Left ventricle myocardium inferior (tissue), 1 donor: ENCODE measurements at regions not wholly inside any gene's neighbourhood (a gene's known extent, or its start where the extent isn't known, plus 50 kb on each side); places are given as distances from the start of the nearest gene placed in this dataset.

Experiments
- DNase-seq: peaks from one replicate; pipeline ENCODE4 v3.0.0-alpha.2; 2020
- H3K27ac ChIP-seq: fragments of 200-600 bp; replicated peaks from 2 replicates; pipeline ENCODE4 v1.8.0; 2021
- H3K27me3 ChIP-seq: fragments of 200-600 bp; 2 replicates; pipeline ENCODE4 v1.8.0; 2021; ENCODE audit warnings: low read depth
- H3K36me3 ChIP-seq: fragments of 200-600 bp; 2 replicates; pipeline ENCODE4 v1.8.0; 2021
- H3K4me1 ChIP-seq: fragments of 200-600 bp; 2 replicates; pipeline ENCODE4 v1.8.0; 2021
- H3K4me3 ChIP-seq: fragments of 200-600 bp; 2 replicates; pipeline ENCODE4 v1.8.0; 2021; ENCODE audit warnings: mild to moderate bottlenecking, moderate library complexity
- H3K9me3 ChIP-seq: fragments of 200-600 bp; replicated peaks from 2 replicates; pipeline ENCODE4 v1.8.0; 2021
- intact Hi-C: fragments of 100-400 bp; cut with micrococcal nuclease; formaldehyde crosslinking; loops from one replicate; pipeline ENCODE4 v1.11.0; 2022
- TF ChIP-seq, protein P1 (sequence below): fragments of 200-600 bp; IDR thresholded peaks from 2 replicates; pipeline ENCODE4 v1.8.0; 2021; ENCODE audit warnings: antibody characterized with exemption, mild to moderate bottlenecking, borderline replicate concordance
- donor health status: DM: no; HTN: yes; CAD: no; lungs with severe emphysema.

DNA sequence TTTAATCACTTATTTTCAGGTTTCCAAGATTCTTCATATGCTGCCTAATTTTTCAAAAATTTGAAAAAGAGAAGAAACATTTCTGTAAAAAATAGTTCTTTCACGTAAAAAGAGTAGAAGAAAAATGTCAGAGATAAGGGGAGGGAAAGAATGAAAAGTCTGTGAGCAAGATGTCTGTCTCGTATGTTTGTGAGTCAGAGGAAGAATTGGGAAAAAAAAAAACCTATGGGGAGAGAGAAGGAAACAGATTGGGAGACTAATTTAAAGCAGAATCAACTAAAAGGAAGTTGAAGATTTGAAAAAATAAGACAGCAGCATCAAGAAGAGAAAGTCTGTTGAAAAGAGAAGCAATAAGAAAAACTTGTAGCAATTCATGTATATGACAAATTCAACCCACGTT, 456.3 kb downstream of the HINT1 start:
- Histone ChIP-seq H3K27me3 (no peaks in the 10 kb centered on the region), H3K4me3 (no peak overlapping the region), H3K27ac (no peak overlapping the region), H3K36me3 (no peaks in the 10 kb centered on the region), H3K4me1 (no peaks in the 10 kb centered on the region), H3K9me3 (peaks cover 4% of the 10 kb centered on the region)
- no peak for DNase-seq
- intact Hi-C loops = no loop called here
- TF ChIP-seq, protein P1, sequence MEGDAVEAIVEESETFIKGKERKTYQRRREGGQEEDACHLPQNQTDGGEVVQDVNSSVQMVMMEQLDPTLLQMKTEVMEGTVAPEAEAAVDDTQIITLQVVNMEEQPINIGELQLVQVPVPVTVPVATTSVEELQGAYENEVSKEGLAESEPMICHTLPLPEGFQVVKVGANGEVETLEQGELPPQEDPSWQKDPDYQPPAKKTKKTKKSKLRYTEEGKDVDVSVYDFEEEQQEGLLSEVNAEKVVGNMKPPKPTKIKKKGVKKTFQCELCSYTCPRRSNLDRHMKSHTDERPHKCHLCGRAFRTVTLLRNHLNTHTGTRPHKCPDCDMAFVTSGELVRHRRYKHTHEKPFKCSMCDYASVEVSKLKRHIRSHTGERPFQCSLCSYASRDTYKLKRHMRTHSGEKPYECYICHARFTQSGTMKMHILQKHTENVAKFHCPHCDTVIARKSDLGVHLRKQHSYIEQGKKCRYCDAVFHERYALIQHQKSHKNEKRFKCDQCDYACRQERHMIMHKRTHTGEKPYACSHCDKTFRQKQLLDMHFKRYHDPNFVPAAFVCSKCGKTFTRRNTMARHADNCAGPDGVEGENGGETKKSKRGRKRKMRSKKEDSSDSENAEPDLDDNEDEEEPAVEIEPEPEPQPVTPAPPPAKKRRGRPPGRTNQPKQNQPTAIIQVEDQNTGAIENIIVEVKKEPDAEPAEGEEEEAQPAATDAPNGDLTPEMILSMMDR = no peak

DNA sequence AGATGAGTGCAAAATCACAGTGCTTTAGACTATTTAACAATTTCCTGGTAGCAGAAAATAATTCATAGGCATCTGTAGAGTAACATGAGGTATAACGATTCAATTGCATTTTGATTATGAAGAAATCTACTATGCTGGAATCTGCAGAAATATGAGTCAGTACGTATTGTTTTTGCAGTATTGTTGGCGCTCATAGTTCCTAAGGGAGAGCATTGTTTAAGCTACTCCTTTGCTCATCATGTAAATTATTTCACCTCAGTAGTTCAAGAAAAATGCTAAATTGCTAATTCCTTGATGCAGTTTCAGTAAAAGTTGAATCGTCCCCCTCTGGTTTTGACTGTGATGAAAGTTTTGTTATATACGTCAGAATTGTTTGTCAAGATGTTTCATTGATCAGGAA, 458.4 kb downstream of the HINT1 start:
- no peak for DNase-seq
- H3K27ac ChIP-seq = no peak overlapping the region
- no peaks in the 10 kb centered on the region for H3K4me1 ChIP-seq
- intact Hi-C loops = no loop called here
- TF ChIP-seq, protein P1 = no peak
- H3K27me3 ChIP-seq = no peaks in the 10 kb centered on the region
- H3K36me3 ChIP-seq = no peaks in the 10 kb centered on the region
- no peak overlapping the region for H3K4me3 ChIP-seq
- H3K9me3 ChIP-seq = peaks cover 4% of the 10 kb centered on the region

DNA sequence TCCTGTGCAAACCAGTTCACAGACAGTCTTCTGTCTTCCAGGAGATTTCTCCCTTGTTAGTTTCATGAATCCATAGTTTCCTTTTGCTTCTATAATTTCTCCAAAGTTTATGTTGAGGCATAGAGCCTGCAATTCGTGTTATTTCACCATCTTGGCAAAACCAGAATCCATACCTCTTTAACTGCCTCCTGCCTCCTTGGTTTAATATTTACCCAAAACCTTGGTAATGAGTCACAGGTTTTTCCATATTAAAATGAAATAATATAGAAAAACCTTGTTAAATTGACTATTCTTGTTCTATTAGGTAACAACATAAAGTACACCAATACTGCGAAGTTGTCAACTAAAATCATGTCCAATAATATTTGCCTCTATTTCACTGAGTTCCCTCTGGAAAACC, 459.7 kb downstream of the HINT1 start:
- no peaks in the 10 kb centered on the region for H3K36me3 ChIP-seq
- intact Hi-C loops = no loop called here
- no peaks in the 10 kb centered on the region for H3K4me1 ChIP-seq
- no peak for DNase-seq
- H3K27ac ChIP-seq = no peak overlapping the region
- TF ChIP-seq, protein P1 = no peak
- peaks cover 9% of the 10 kb centered on the region for H3K9me3 ChIP-seq
- no peaks in the 10 kb centered on the region for H3K27me3 ChIP-seq
- H3K4me3 ChIP-seq = no peak overlapping the region

DNA sequence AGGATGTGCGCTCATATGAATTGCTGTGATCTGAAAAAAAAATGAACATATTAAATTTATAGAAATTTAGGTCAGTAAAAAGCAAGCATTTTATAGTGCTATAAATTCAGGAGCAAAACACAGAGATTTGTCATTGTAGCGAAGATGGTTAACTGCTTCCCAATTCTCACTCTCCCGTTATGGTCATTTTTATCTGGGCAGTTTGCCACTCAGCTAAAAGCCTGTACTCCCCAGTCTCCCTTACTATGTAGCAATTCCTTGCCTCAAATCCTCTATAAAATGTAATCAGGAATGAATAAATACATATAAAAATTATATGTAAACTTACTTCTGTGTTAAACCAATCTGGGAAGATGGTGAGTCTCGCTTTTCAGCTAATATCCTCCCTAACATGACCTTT, 471.5 kb downstream of the HINT1 start:
- TF ChIP-seq, protein P1 = no peak
- Histone ChIP-seq H3K27me3 (no peaks in the 10 kb centered on the region), H3K27ac (no peak overlapping the region), H3K4me1 (no peaks in the 10 kb centered on the region), H3K9me3 (no peaks in the 10 kb centered on the region), H3K4me3 (no peak overlapping the region), H3K36me3 (no peaks in the 10 kb centered on the region)
- intact Hi-C loops = no loop called here
- DNase-seq = no peak

DNA sequence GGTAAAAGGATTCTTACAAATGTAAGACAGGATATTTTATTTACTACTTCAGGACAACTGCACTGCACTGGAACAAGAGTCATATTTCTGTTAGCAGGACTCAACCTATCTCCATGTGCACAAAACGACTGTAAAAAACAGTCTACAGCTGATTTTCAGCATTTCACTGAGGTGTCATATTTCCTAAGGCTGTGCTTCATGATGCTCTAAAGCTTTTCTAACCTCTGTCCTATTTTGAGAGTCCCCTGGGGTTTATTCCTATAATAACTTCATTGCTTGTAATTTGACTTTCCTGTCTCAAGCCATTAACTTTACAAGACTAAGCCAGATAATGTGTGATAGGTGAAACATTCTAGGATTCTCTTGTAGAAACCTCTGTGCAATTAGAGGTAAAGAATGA, 472.3 kb downstream of the HINT1 start:
- Histone ChIP-seq H3K27me3 (no peaks in the 10 kb centered on the region), H3K4me3 (no peak overlapping the region), H3K27ac (no peak overlapping the region), H3K4me1 (no peaks in the 10 kb centered on the region), H3K36me3 (no peaks in the 10 kb centered on the region), H3K9me3 (no peaks in the 10 kb centered on the region)
- intact Hi-C loops = no loop called here
- no peak for DNase-seq
- TF ChIP-seq, protein P1 = no peak

DNA sequence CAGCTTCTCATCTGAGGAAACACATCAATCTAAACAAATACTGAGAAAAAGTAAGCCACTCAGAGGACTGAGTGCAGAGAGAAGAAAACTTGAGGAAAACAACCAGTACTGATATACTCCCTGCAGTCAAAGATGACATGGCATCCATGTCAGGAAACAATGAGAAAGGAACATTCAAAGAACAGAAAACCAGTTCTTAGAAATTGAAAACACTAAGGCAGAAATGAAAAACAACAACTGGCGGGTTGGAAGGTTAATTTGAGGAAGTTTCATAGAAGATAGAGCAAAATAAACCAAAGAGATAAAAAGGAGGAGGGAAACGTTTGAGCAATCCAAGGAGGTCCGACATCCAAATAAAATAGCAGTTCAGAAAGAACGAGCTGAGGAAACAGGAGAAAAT, 475.2 kb downstream of the HINT1 start:
- no peaks in the 10 kb centered on the region for H3K36me3 ChIP-seq
- DNase-seq = no peak
- no peak overlapping the region for H3K27ac ChIP-seq
- no peak overlapping the region for H3K4me3 ChIP-seq
- H3K9me3 ChIP-seq = no peaks in the 10 kb centered on the region
- intact Hi-C loops = no loop called here
- TF ChIP-seq, protein P1 = no peak
- H3K4me1 ChIP-seq = no peaks in the 10 kb centered on the region
- no peaks in the 10 kb centered on the region for H3K27me3 ChIP-seq
